GM19438 (cell line): ENCODE measurements at regions not wholly inside any gene's neighbourhood (a gene's known extent, or its start where the extent isn't known, plus 50 kb on each side); places are given as distances from the start of the nearest gene placed in this dataset.

Experiments
- ATAC-seq: cut with Tn5 transposase; IDR thresholded peaks from one replicate; pipeline ENCODE4 v1.9.1; 2021; ENCODE audit warnings: low read depth; ENCODE audit not compliant: unreplicated experiment

- ATAC-seq = no peak
Measured at GRCh38 chr2:15775753-15776628, 164.4 kb upstream of the MYCN start.

- ATAC-seq = no peak
Measured at GRCh38 chr2:15776629-15776919, 163.8 kb upstream of the MYCN start.

GRCh38 chr2:15776992-15777702 lies 163.2 kb upstream of the MYCN start:
- no peak for ATAC-seq

GRCh38 chr2:15777795-15778371 lies 162.5 kb upstream of the MYCN start:
- no peak for ATAC-seq

- ATAC-seq = no peak
Measured at GRCh38 chr2:15778529-15779219, 161.7 kb upstream of the MYCN start.

GRCh38 chr2:15779381-15780041 lies 160.8 kb upstream of the MYCN start:
- no peak for ATAC-seq

- ATAC-seq = no peak
Measured at GRCh38 chr2:15780234-15780633, 160.1 kb upstream of the MYCN start.

GRCh38 chr2:15780912-15781574 lies 159.3 kb upstream of the MYCN start:
- ATAC-seq = no peak

GRCh38 chr2:15782009-15782751 lies 158.2 kb upstream of the MYCN start:
- no peak for ATAC-seq

GRCh38 chr2:15782769-15783294 lies 157.5 kb upstream of the MYCN start:
- ATAC-seq = no peak

GRCh38 chr2:15783489-15783888 lies 156.9 kb upstream of the MYCN start:
- no peak for ATAC-seq

GRCh38 chr2:15784106-15784885 lies 156.1 kb upstream of the MYCN start:
- no peak for ATAC-seq

GRCh38 chr2:15784886-15785801 lies 155.2 kb upstream of the MYCN start:
- no peak for ATAC-seq

GRCh38 chr2:15786003-15786654 lies 154.2 kb upstream of the MYCN start:
- no peak for ATAC-seq

GRCh38 chr2:15786901-15787300 lies 153.4 kb upstream of the MYCN start:
- no peak for ATAC-seq

- ATAC-seq = no peak
Measured at GRCh38 chr2:15787535-15788454, 152.6 kb upstream of the MYCN start.
